T-cell (primary cell): ENCODE measurements at regions not wholly inside any gene's neighbourhood (a gene's known extent, or its start where the extent isn't known, plus 50 kb on each side); places are given as distances from the start of the nearest gene placed in this dataset.

ENCODE experiments used
- ATAC-seq, 4 experiments: fragments of 200-7000 bp in 3 of 4; fragments of 150-1000 bp in 1 of 4; cut with Tn5 transposase; replicated peaks in 1 of 4; 1 replicate in 3 of 4; 2 replicates in 1 of 4; pipeline ENCODE4 v1.10.0; 2021; ENCODE audit warnings: moderate library complexity in 3 of 4, mild to moderate bottlenecking in 2 of 4, moderate number of reproducible peaks in 1 of 4
- CTCF ChIA-PET, 2 donors: fragments of 300-600 bp; sonication (Branson Sonifier 250); formaldehyde crosslinking; loops; one replicate each; lab custom pipeline; 2022; ENCODE audit warnings: antibody characterized with exemption in 2 of 2; lab: Charles Lee
- POLR2A ChIA-PET, 2 donors: fragments of 300-600 bp; sonication (Branson Sonifier 250); formaldehyde crosslinking; loops; one replicate each; lab custom pipeline; 2022; ENCODE audit warnings: antibody characterized with exemption in 2 of 2; lab: Charles Lee
- DNase-seq, 35 experiments: peaks; one replicate each; pipeline versions ENCODE4 v3.0.0 to v3.0.0-alpha.2; 2013 to 2023
- H3K27ac ChIP-seq: one replicate; pipeline ENCODE4 v1.5.1; 2013; ENCODE audit warnings: low read length
- H3K27me3 ChIP-seq, 2 experiments: replicated peaks in 1 of 2; 1 replicate in 1 of 2; 2 replicates in 1 of 2; pipeline versions ENCODE4 v1.6.1 to v1.7.0; 2013; ENCODE audit warnings: low read length in 1 of 2, mixed read lengths in 1 of 2; ENCODE audit not compliant: control insufficient read depth in 2 of 2, insufficient read depth in 2 of 2; ENCODE audit errors: extremely low read depth in 1 of 2
- H3K36me3 ChIP-seq, 2 donors: 1 replicate in 1 of 2; 2 replicates in 1 of 2; pipeline versions ENCODE4 v1.6.1 to v1.7.0; 2013; ENCODE audit warnings: low read length in 1 of 2; ENCODE audit not compliant: control insufficient read depth in 2 of 2, insufficient read depth in 1 of 2; ENCODE audit errors: extremely low read depth in 1 of 2
- H3K4me1 ChIP-seq, 2 experiments: 1 replicate in 1 of 2; 2 replicates in 1 of 2; pipeline versions ENCODE4 v1.6.1 to v1.7.0; 2013; ENCODE audit warnings: low read length in 2 of 2, mixed read lengths in 1 of 2; ENCODE audit not compliant: insufficient read depth in 2 of 2, control insufficient read depth in 1 of 2; ENCODE audit errors: extremely low read depth in 1 of 2
- H3K4me3 ChIP-seq, 2 donors: 1 replicate in 1 of 2; 2 replicates in 1 of 2; pipeline versions ENCODE4 v1.5.1 to v1.7.0; 2013; ENCODE audit warnings: mild to moderate bottlenecking in 2 of 2, low read length in 1 of 2, moderate library complexity in 1 of 2; ENCODE audit not compliant: control insufficient read depth in 1 of 2; ENCODE audit errors: extremely low read depth in 1 of 2
- H3K9me3 ChIP-seq: 2 replicates; pipeline ENCODE4 v1.7.0; 2013
- H3K27ac Mint-ChIP-seq, 2 donors: one replicate each; pipeline ENCODE4 v1.8.0; 2020 to 2021; ENCODE audit warnings: mild to moderate bottlenecking in 2 of 2, mixed read lengths in 2 of 2
- H3K27me3 Mint-ChIP-seq, 2 donors: one replicate each; pipeline ENCODE4 v1.8.0; 2021 to 2022; ENCODE audit warnings: mixed read lengths in 2 of 2
- H3K36me3 Mint-ChIP-seq: one replicate; pipeline ENCODE4 v1.8.0; 2021; ENCODE audit warnings: mixed read lengths
- H3K4me1 Mint-ChIP-seq, 3 donors: one replicate each; pipeline ENCODE4 v1.8.0; 2020 to 2022; ENCODE audit warnings: mixed read lengths in 3 of 3, mild to moderate bottlenecking in 1 of 3
- H3K4me3 Mint-ChIP-seq, 3 donors: one replicate each; pipeline ENCODE4 v1.8.0; 2020 to 2022; ENCODE audit warnings: mild to moderate bottlenecking in 3 of 3, mixed read lengths in 3 of 3, moderate library complexity in 3 of 3
- H3K9me3 Mint-ChIP-seq, 3 donors: one replicate each; pipeline ENCODE4 v1.8.0; 2020 to 2022; ENCODE audit warnings: mixed read lengths in 3 of 3
- WGBS: methylation state at CpG from one replicate; pipeline ENCODE4 v1.1.5; 2013; ENCODE audit warnings: missing lambda C conversion rate; ENCODE audit not compliant: insufficient coverage; 5-methylcytosine and 5-hydroxymethylcytosine counted together

DNA sequence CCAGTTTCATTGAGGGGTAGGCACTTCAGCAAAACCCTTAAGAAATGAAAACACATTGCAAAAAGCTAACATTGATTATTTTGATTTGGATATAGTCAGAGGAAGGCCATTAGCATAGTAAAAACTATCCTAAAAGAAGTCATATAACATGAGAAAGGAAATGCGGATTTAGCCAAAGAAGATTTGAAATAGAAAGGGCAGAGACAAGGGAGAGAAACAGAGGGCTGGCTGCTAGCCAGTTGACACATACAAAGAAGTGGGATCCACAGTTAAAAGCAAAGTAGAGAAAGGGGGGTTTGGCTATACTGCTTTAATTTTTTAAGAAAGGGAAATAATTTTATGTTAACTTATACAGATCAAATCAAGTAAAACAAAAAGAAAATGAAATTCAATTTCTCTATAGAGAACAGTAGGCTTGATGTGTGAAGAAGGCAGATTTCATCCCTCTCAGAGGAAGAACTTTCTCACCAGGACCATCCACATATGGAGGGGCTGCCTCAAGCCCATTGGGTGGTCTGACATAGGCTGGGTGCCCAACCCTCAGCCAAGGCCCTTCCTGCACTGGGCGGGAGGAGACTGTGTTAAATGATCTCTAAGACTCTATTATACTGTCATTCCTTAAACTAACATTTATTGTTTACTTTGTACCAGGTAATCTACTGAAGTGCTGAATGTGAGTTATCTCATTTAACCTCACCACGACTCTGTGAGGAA is 420.3 kb downstream of the CCDC91 start:
- no peaks in the 10 kb centered on the region for H3K9me3 ChIP-seq
- DNase-seq (no peak), ATAC-seq (no peak)
- WGBS = 80% methylated on average over 1 of the region's 3 CpGs
- H3K27ac ChIP-seq = no peak overlapping the region
- no peak overlapping the region for H3K4me3 ChIP-seq
- Mint-ChIP-seq H3K9me3 (peaks cover 12 to 24% (median 20%) of the 10 kb centered on the region in 3 donors), H3K27me3 (peaks cover 9 to 11% of the 10 kb centered on the region in 2 donors), H3K27ac (no peak overlapping the region), H3K4me3 (no peak overlapping the region), H3K4me1 (no peaks in the 10 kb centered on the region), H3K36me3 (no peaks in the 10 kb centered on the region)
- no peaks in the 10 kb centered on the region for H3K27me3 ChIP-seq
- POLR2A ChIA-PET = no interaction called here
- CTCF ChIA-PET = no interaction called here
- no peaks in the 10 kb centered on the region for H3K4me1 ChIP-seq
- H3K36me3 ChIP-seq = no peaks in the 10 kb centered on the region

- Histone ChIP-seq H3K4me1 (no peaks in the 10 kb centered on the region), H3K27ac (no peak overlapping the region), H3K4me3 (no peak overlapping the region), H3K36me3 (no peaks in the 10 kb centered on the region), H3K27me3 (no peaks in the 10 kb centered on the region), H3K9me3 (no peaks in the 10 kb centered on the region)
- Mint-ChIP-seq H3K9me3 (peaks cover 12 to 24% (median 20%) of the 10 kb centered on the region in 3 donors), H3K27ac (no peak overlapping the region), H3K27me3 (peaks cover 9 to 11% of the 10 kb centered on the region in 2 donors), H3K4me1 (no peaks in the 10 kb centered on the region), H3K36me3 (no peaks in the 10 kb centered on the region), H3K4me3 (no peak overlapping the region)
- ChIA-PET CTCF (no interaction called here), POLR2A (no interaction called here)
- no peak for ATAC-seq
- no peak for DNase-seq
Observed at GRCh38 chr12:28611115-28611435, 420.8 kb downstream of the CCDC91 start.

DNA sequence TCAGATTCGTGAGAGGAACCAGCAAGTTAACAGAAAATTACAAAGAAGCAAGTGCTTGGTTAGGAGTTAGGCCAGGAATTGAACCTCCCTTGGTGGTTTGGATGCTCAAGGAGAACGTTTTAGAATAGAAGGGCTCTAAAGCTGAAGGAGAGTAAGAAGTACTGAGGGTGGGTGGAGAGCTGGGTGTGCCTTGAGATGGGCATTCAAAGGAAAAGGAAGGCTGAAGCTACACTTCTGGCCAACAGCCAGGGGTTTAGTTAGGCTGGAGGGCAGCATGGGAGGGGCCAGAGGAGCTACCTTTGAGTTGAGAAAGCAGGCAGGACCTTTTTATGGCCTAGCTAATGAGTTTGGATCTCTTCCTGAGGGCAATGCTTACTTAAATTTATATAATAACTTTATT is 421.2 kb downstream of the CCDC91 start:
- Mint-ChIP-seq H3K4me1 (no peaks in the 10 kb centered on the region), H3K9me3 (peaks cover 12 to 24% (median 20%) of the 10 kb centered on the region in 3 donors), H3K36me3 (no peaks in the 10 kb centered on the region), H3K4me3 (no peak overlapping the region), H3K27ac (no peak overlapping the region), H3K27me3 (peaks cover 9 to 11% of the 10 kb centered on the region in 2 donors)
- POLR2A ChIA-PET = no interaction called here
- ATAC-seq = no peak
- Histone ChIP-seq H3K27ac (no peak overlapping the region), H3K9me3 (no peaks in the 10 kb centered on the region), H3K36me3 (no peaks in the 10 kb centered on the region), H3K4me1 (no peaks in the 10 kb centered on the region), H3K4me3 (no peak overlapping the region), H3K27me3 (no peaks in the 10 kb centered on the region)
- DNase-seq = no peak
- CTCF ChIA-PET = no interaction called here
- WGBS = 38% methylated on average over 2 of the region's 2 CpGs

DNA sequence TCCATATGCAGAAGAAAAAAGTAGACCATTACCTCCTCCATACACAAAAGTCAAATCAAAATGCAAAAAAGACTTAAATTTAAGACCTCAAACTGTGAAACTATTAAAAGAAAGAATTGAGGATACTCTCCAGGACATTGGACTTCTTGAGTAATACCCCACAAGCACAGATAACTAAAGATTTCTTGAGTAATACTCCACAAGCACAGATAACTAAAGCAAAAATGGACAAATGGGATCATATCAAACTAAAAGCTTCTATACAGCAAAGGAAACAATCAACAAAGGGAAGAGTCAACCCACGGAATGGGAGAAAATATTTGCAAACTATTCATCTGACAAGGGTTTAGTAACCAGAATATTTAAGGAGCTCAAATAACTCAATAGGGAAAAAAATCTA is 427.9 kb downstream of the CCDC91 start:
- no peaks in the 10 kb centered on the region for H3K4me1 Mint-ChIP-seq
- no CpG with 5 or more reads among the region's 1 CpG for WGBS
- H3K4me1 ChIP-seq = no peaks in the 10 kb centered on the region
- no peaks in the 10 kb centered on the region for H3K9me3 ChIP-seq
- no peaks in the 10 kb centered on the region for H3K36me3 ChIP-seq
- H3K4me3 Mint-ChIP-seq = no peak overlapping the region
- ChIA-PET CTCF (interaction anchor here in 1 of 2 donors (0.6 kb wide), 1 partner anchor 359 kb away, joined by 3 read pairs; no protein-coding TSS in a partner anchor), POLR2A (no interaction called here)
- DNase-seq (no peak), ATAC-seq (no peak)
- H3K27me3 Mint-ChIP-seq = peaks cover 6 to 7% of the 10 kb centered on the region in 2 donors
- H3K36me3 Mint-ChIP-seq = no peaks in the 10 kb centered on the region
- H3K4me3 ChIP-seq = no peak overlapping the region
- H3K9me3 Mint-ChIP-seq = peaks cover 0 to 11% (median 0%) of the 10 kb centered on the region in 3 donors
- H3K27ac ChIP-seq = no peak overlapping the region
- H3K27ac Mint-ChIP-seq = no peak overlapping the region
- H3K27me3 ChIP-seq = no peaks in the 10 kb centered on the region

- H3K27me3 Mint-ChIP-seq = peaks cover under 1 to 4% of the 10 kb centered on the region in 2 donors
- whole genome bisulfite sequencing = no CpG with 5 or more reads among the region's 3 CpGs
- ATAC-seq = no peak
- no peaks in the 10 kb centered on the region for H3K4me1 Mint-ChIP-seq
- ChIA-PET CTCF (interaction anchor here in 1 of 2 donors (0.6 kb wide), 1 partner anchor 358 kb away, joined by 3 read pairs; no protein-coding TSS in a partner anchor), POLR2A (no interaction called here)
- no peaks in the 10 kb centered on the region for H3K4me1 ChIP-seq
- H3K27ac Mint-ChIP-seq = no peak overlapping the region
- H3K36me3 ChIP-seq = no peaks in the 10 kb centered on the region
- H3K36me3 Mint-ChIP-seq = no peaks in the 10 kb centered on the region
- no peak overlapping the region for H3K4me3 ChIP-seq
- H3K27ac ChIP-seq = no peak overlapping the region
- no peaks in the 10 kb centered on the region for H3K27me3 ChIP-seq
- H3K9me3 Mint-ChIP-seq = peaks cover 0 to 11% (median 0%) of the 10 kb centered on the region in 3 donors
- DNase-seq = no peak
- no peak overlapping the region for H3K4me3 Mint-ChIP-seq
- no peaks in the 10 kb centered on the region for H3K9me3 ChIP-seq
Observed at GRCh38 chr12:28618772-28619171, 428.5 kb downstream of the CCDC91 start.

- H3K9me3 ChIP-seq = no peaks in the 10 kb centered on the region
- H3K9me3 Mint-ChIP-seq = peaks cover 0 to 11% (median 0%) of the 10 kb centered on the region in 3 donors
- peaks cover 0 to 4% of the 10 kb centered on the region in 2 donors for H3K27me3 Mint-ChIP-seq
- H3K4me1 Mint-ChIP-seq = no peaks in the 10 kb centered on the region
- WGBS = 100% methylated on average over 1 of the region's 3 CpGs
- ATAC-seq (no peak), DNase-seq (no peak)
- ChIA-PET POLR2A (no interaction called here), CTCF (no interaction called here)
- H3K4me1 ChIP-seq = no peaks in the 10 kb centered on the region
- no peak overlapping the region for H3K27ac ChIP-seq
- H3K4me3 ChIP-seq = no peak overlapping the region
- H3K4me3 Mint-ChIP-seq = no peak overlapping the region
- no peak overlapping the region for H3K27ac Mint-ChIP-seq
- H3K36me3 Mint-ChIP-seq = no peaks in the 10 kb centered on the region
- no peaks in the 10 kb centered on the region for H3K36me3 ChIP-seq
- no peaks in the 10 kb centered on the region for H3K27me3 ChIP-seq
Observed at GRCh38 chr12:28620281-28620680, 430.0 kb downstream of the CCDC91 start.
